GM18508 (cell line): ENCODE measurements at regions not wholly inside any gene's neighbourhood (a gene's known extent, or its start where the extent isn't known, plus 50 kb on each side); places are given as distances from the start of the nearest gene placed in this dataset.

Experiments used
- ATAC-seq: cut with Tn5 transposase; IDR thresholded peaks from one replicate; pipeline ENCODE4 v1.9.1; 2021; ENCODE audit warnings: moderate number of reproducible peaks; ENCODE audit not compliant: insufficient read depth, unreplicated experiment

DNA sequence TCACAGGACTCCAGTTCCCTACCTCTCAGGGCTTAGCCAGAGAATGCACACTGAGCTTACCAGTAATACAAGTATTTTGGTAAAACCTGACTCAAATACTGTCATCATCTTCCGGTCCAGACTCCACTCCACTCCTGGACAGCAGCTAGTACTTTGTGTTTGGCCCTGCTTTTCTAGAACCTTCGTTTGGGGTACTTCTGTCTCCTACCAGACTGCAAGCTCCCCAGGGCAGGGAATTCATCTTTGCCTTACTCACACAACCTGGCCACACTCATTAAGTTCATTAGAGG, 108.9 kb upstream of the CDC42EP3 start:
- ATAC-seq, result no peak

DNA sequence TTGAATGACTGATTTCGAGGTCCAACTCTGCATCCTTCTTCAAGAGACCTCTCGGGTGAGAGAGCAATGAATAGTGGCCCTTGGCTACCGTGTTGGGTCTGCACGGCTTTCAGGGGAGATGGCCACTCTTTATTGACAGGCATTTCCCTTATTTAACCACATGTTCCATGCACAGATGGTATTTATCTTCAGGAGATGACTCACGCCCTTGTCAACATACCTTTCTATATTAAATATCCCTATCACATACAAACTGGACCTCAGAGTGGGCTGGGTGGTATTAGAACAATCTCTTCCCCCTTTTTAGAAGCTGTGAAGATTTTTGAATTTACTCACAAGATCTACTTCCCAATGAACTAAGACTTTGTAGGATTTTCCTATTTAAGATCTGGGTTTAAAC, 109.6 kb upstream of the CDC42EP3 start:
- no peak for ATAC-seq

DNA sequence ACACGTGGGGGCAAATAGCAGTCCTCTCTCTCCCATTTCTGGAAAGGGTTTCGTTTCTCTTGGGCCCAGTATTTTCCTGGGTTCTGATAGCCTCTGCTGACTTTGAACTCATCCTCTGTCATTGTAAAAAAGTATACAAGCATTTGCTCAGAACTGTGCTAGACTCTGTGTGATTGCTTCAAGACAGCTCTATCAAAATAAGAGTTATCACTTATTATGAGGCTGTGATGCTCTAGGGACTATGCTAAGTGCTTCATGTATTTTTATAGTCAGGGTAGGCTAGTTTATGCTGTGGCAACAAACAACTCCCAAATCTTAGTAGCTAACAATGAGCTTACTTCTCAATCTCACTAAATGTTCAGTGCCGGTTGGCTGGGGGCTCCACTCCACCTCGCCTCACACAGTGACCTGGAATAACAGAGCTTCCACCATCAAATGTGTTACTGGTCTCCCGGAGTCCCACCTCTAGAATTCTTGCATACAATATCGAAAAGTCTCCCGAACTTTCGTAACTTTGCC, 110.8 kb upstream of the CDC42EP3 start:
- ATAC-seq, result no peak

DNA sequence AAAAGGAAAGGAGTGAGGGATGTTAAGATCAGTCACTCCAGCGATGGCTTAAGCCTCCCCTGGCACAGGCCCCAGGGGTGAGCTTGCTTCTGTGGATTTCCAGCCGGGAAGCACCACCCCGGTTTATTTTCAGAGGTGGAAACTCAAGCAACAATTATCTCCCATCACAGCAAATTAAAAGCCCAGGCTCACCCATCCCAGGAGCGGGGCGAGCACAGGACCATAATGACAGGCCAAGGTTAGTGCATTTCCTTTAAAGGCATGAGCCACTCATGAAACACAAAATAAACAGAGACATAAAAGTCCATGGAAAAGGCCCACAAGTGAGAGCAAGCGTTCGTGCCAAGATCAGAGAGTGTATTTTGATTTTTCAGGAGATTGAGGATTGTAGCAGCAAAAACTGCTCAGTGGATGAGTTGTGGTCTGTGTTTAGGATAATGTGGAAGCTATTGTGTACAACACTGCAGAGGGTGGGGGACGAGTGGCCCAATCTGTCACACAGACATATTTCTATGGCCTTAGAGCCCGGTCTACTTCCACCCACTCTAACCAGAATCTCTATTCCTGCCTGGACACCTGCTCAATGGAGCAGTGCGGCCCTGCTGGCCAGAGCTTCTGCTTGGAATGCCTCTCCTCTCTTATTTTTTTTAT, 111.4 kb upstream of the CDC42EP3 start:
- no peak for ATAC-seq

DNA sequence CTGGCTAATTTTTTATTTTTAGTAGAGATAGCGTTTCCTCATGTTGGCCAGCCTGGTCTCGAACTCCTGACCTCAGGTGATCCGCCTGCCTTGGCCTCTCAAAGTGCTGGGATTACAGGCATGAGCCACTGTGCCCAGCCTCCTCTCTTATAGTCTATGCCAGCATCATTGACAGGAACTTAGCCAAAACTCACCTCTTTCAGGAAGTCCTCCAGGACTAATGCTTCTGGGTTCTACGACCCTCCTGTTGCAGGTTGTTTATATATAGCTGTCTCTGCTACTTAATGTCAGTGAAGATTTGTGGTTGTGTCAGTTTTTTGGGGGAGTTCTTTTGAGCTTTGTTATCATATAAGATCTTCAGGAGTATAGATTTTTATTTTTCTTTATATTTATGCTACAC, 112.1 kb upstream of the CDC42EP3 start:
- ATAC-seq, result no peak

DNA sequence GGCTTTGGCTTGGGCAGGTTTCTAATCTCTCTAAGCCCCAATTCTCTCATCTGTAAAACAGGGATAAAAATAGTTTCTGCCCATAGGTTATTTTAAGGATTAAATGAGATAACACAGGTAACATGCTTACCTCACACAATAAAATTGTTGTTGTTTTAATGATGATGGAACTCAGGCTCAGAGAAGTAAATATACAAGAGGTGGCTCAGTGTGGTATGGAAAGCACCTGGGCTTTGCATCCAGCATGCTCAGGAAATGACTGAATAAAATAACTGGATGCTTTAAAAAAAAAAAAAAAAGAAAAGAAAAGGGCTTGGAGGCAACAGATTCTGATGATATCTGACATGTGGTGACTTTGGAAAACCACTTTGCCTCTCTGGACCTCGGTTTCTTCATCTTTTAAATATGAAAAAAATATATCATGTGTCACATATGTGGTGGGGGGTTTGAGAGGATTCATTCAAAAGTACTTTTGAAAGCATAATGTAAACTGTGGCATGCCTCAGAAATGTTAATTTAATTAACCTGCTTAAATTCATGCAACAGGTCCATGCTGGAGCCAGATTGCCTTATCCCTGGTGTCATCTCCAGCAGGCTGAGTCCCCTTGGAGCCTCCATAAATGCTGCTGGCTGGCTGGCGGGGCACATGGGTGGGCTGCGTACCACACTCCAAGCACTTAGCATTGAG, 112.8 kb upstream of the CDC42EP3 start:
- ATAC-seq, result no peak

DNA sequence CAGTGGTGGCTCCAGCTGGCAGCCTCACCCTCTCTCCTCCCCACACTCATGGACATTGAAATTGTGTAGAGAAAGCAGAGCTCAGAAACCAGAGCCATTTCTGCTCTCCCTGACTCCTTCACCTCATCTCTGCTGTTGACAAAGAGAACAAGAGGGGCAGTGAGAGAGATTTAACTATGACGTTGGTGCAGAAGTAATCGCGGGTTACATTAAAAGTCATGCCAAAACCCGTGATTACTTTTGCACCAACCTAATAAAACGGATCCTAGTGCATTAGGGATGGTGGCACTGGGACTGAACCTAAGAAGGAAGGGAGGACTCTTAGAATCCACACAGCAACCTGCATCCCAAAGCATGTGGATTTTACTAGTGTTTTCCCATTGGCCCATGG, 113.3 kb upstream of the CDC42EP3 start:
- ATAC-seq, result no peak

DNA sequence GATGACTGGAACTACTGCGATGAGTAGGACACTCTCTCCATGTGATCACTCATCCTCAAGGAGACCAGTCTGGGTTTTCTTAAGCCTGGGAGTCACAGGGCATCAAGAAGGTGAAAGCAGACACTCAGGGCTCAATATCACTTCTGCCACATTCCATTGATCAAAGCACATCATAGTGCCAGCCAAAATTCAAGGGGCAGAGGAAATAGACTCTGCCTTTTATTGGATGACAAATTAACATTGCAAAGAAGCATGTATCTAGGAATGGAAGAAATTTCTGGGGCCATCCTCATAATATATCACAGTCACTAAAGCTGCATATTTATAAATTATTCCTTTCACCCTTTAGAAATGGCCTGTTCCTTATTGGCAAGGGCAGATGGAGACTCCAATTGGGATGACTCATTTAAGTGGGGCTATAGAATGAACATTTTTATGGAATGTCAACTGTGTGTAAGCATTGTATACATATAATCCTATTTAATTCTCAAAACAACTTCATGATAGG, 114.8 kb upstream of the CDC42EP3 start:
- ATAC-seq, result no peak

DNA sequence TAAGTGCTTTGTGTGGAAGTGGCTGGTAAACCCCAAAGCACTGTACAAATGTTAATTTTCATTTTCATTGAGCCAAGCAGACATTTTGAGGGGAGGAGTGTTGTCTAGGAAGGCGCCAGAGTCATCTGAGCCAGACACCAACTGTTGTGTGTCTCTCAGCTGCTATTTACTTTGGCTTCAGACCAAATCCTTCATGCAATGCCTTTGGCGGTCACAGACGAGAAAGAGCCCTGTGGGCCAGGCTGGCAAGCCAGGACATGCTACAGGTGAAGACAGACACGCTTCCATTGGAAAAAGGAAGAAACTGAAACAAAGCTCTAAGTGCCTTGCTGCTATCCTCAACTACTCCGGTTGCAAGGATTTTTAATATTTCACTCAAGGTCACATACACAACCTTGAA, 115.4 kb upstream of the CDC42EP3 start:
- no peak for ATAC-seq

DNA sequence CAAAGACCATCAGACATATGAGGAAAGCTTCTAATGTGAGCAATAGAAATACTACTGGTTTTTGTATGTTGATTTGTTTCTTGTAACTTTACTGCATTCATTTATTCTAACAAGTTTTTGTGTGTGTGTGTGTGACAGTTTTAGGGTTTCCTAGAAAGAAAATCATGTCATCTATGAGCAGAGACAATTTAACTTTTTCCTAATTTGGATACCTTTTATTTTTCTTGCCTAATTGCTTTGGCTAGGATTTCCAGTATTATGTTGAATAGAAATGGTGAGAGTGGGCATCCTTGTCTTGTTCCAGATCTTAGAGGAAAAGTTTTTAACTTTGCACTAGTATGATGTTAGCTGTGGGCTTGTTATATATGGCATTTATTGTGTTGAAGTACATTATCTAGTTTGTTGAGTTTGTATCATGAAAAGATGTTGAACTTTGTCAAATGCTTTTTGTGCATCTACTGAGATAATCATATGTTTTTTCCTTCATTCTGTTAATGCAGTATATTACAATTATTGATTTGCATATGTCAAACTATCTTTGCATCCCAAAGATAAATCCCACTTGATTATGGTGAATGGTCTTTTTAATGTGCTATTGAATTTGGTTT, 117.3 kb upstream of the CDC42EP3 start:
- no peak for ATAC-seq

DNA sequence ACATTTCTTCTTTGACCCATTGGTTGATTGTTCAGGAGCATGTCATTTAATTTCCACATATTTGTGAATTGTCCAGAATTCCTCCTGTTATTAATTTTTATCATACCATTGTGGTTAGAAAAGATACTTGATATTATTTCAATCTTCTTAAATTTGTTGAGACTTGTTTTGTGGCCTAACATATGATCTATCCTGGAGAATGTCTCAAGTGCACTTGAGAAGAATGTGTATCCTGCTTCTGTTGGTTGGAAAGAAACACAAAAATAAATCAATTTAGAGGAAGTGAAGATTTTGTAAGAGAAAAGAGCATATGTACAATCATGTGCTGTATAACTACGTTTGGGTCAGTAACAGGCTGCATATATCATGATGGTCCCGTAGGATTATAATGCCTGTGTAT, 118.6 kb upstream of the CDC42EP3 start:
- no peak for ATAC-seq

DNA sequence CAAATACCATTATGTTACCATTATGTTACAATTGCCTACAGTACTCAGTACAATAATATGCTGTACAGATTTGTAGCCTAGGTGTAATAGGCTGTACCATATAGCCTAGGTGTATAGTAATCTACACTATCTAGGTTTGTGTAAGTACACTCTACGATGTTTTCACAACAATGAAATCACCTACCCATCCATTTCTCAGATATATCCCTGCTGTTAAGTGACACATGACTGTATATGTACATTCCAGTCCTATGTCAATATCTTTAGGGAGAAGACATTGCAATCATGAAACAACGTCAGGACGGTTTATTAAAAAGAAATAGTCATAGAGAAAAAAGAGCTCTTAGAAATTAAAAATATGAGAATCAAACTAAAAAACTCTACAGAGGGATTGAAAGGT, 119.0 kb upstream of the CDC42EP3 start:
- no peak for ATAC-seq

DNA sequence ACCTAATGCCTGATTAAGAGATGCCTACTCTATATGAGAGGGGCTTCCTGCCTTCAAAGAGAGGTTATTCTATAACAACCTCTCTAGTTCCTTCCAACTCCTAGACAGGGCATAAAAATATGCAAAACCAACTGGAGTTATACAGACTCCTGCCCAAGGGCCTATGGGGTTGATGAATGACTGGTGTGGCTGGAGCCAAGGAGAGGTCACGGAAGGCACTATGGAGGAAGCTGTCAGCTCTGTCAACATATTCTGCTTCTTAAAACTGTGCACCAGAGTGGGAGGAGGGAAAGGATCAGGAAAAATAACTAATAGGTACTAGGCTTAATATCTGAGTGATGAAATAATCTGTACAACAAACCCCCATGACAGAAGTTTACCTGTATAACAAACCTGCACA, 120.9 kb upstream of the CDC42EP3 start:
- ATAC-seq, result no peak

DNA sequence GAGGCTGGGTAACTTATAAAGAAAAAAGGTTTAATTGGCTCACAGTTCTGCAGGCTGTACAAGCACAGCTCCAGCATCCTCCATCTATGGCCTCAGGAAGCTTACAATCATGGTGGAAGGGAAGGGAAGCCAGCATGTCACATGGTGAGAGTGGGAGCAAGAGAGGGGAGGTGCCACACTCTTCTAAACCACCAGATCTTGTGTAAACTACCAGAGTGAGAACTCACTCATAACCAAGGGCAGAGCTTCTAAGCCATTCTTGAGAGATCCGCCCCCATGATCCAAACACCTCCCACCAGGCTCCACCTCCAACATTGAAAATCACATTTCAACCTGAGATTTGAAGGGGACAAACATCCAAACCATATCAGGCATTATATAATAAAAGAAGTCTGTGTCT, 121.6 kb upstream of the CDC42EP3 start:
- no peak for ATAC-seq

DNA sequence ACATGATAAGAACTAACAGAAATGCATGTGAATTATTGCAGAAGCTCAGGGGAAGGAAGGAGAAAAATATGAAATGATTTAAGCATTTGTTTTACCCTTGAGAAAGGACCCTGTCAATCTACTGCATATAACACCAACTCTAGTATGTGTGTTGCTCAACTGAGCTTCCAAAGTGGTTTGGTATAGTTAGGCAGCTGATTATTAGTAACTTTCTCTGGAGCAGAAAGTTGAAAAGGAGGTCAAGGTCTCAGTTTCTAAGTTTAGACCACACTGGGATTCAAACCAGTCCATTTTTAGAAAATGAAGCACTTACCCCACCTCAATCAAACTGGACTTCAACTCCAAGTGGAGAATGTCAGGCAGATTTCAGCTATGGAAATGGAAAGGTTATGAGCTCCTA, 123.3 kb upstream of the CDC42EP3 start:
- ATAC-seq, result no peak

DNA sequence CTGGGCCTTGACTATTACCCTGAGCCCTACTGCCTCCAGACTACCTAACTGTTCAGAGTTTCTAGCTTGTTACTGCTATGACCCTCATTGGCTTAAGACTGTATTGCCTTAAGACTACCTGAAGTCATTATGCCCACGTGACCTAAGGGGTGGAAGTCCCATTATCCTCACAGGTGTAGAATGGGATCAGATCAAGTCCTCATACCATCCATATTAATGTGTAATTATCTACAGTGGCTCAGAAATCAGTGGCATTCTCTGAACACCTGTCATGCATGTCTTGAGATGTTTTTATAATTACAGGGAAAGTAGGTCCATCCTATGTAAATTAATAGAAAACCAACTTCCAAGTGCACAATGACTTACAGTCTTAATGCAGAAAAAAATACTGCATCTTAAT, 124.0 kb upstream of the CDC42EP3 start:
- no peak for ATAC-seq

DNA sequence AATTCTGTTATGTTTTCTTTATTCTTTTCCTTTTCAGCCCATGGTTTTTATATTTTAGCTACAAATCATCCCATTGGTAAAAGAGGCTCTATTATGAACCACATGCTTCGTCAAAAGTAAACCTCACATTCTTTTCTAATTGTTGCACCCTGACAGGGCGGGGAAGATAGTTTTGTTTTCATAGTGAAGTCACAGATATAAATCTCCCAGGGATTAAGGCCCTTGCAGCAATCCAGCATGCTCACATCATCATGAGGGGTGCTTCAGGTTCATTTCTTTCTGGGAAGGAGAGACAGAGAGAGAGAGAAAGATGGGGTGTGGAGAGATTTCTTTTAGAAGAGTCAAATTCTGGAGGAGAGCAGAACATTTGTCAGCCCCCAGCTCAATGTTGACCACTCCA, 124.5 kb upstream of the CDC42EP3 start:
- ATAC-seq, result no peak

DNA sequence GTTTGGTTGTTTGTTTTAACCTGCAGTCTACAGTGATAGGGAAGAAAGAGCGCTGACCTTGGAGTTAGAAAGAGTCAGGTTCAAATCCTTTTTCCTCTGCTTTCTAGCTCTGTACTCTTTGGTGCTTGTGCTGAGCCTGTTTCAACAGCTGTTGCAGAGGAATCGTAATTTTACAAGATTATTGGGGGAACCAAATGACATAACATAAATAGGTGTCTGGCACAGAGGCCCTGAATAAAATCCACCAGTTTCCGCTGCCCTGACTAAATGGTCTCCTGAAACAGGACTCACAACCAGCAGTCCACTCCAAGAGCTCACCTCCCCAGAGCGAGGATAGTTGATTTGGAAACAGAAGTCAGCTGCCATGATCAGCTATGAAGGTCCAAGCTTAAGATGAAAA, 125.0 kb upstream of the CDC42EP3 start:
- no peak for ATAC-seq

DNA sequence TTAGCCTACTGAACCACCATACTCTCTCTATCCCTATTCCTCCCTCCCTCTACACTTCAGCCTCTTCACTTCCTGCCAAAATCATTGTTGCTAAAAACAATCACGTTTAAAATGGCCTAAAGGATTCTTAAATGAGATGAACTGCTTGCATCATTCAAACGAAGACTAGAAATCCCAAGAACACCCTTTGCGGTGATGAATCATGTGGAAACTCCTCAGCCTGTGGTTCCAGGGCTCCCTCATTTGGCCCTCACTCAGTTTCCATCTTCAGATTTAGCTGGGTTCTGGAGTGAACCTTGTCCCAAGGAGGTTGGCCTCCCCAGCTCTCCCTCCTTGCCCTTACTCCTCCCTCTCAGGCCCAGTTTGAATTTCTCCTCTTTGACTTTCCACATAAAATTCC, 125.6 kb upstream of the CDC42EP3 start:
- no peak for ATAC-seq

DNA sequence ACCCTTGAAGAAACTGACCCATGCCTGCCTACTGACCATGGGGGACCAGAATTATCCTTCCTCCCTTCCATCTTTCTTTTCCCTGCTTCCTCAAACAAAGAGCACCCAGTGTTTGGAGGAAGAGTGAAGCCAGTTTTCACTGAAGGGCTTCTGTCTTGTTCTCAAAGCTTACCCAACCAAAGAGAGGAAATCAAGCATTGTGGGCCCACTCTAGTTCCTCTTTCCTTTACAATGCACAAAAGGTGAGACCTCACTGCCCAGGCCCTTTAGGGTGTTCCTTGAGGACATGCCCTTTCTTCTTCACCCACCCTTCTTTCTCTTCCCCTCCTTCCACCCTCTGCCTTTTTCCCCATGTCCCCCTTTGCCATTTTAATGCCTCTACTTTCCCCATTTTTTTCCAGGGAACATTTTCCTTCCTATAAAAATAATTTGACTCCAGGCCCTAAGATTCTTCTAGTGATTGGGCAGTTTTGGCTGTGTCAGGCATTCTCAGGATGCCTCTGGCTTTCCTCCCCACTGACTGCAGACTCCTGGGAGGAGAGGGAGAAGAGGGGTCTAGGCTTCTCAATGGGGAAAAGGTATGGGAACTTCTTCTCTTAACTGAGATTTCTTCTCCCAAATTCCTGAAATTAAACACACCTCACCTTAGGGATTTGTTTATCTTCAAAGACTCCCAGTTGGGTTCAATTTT, 126.6 kb upstream of the RMDN2 start:
- no peak for ATAC-seq

DNA sequence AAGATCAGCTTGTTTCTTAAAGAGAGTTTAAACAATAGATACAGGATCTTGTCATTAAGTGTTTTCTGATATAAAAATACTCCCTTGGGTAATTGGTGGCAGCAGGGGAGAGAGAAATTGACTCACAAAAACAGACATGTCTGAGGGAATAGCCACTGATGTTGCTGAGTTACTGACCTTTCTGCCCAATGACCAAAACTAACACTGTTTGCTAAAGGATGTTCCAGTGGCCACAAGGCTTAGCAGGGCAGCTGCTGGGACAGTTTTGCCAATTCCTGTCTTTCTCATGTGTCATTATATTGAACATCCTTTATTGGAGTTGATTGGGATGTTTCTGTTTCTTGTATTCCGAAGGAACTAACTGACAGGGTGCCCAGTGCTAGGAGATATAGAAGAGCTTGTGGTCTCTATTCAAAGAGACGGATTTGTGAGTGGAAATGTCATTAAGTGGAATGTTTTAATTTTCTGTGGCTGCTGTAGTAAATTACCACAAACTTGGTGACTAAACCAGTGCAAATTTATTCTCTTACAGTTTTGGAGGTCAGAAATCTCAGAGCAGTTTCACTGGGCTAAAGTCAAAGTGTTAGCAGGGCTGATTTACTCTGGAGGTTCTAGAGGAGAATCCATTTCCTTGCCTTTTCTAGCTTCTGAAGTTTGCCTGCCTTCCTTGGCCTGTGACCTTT, 124.8 kb upstream of the RMDN2 start:
- no peak for ATAC-seq
